ENCODE measurements at regions not wholly inside any gene's neighbourhood (a gene's known extent, or its start where the extent isn't known, plus 50 kb on each side); places are given as distances from the start of the nearest gene placed in this dataset.

DNA sequence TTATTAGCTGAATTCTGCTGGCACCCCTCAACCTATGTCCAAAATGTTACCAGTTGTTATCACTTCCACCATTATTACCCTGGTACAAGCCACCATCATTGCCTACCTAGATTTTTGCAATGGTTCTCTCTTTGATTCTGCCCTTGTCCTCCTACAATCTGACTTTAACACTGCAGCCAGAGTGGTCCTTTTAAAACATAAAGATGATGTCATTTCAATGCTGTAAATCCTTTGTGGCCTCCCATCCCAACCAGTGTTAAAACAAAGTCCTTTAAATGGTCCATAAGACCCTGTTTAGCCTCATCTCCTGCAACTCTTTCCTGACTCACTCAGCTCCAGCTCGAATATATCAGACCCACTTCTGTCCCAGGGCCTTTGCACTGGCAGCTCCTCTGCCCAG lies 54.9 kb upstream of the FSTL4 start:
- TF ChIP-seq, protein P1, sequence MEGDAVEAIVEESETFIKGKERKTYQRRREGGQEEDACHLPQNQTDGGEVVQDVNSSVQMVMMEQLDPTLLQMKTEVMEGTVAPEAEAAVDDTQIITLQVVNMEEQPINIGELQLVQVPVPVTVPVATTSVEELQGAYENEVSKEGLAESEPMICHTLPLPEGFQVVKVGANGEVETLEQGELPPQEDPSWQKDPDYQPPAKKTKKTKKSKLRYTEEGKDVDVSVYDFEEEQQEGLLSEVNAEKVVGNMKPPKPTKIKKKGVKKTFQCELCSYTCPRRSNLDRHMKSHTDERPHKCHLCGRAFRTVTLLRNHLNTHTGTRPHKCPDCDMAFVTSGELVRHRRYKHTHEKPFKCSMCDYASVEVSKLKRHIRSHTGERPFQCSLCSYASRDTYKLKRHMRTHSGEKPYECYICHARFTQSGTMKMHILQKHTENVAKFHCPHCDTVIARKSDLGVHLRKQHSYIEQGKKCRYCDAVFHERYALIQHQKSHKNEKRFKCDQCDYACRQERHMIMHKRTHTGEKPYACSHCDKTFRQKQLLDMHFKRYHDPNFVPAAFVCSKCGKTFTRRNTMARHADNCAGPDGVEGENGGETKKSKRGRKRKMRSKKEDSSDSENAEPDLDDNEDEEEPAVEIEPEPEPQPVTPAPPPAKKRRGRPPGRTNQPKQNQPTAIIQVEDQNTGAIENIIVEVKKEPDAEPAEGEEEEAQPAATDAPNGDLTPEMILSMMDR (conservative IDR thresholded peaks at IDR 0.05 in 1 of 2, IDR thresholded peaks at IDR 0.05 in 1 of 2; ENCODE audit: extremely low read depth in 1 of 2, insufficient read depth in 1 of 2, low read depth in 1 of 2, low read length in 2 of 2) = no peak
- no peak for TF ChIP-seq EZH2 (IDR thresholded peaks at IDR 0.05; ENCODE audit: borderline replicate concordance, low read length)
